Left lung (tissue), 4 donors: ENCODE measurements at regions not wholly inside any gene's neighbourhood (a gene's known extent, or its start where the extent isn't known, plus 50 kb on each side); places are given as distances from the start of the nearest gene placed in this dataset.
A peak's percentile ranks its signal among the peaks of the same experiment; 100 is the strongest.

Experiments used
- ATAC-seq: fragments of 200-7000 bp; cut with Tn5 transposase; one replicate; pipeline ENCODE4 v1.9.1; 2020; ENCODE audit warnings: moderate library complexity
- DNase-seq, 4 donors: peaks; one replicate each; pipeline ENCODE4 v3.0.0-alpha.2; 2013 to 2020
- H3K27ac ChIP-seq, 2 donors: fragments of 200-600 bp; sonication (generic) in 1 of 2; one replicate each; pipeline versions ENCODE4 v1.5.0 to v1.8.0; 2020 to 2021
- H3K27me3 ChIP-seq, 2 donors: fragments of 200-600 bp; sonication (generic) in 1 of 2; one replicate each; pipeline versions ENCODE4 v1.5.0 to v1.8.0; 2020 to 2021
- H3K36me3 ChIP-seq, 2 donors: fragments of 200-600 bp; sonication (generic) in 1 of 2; one replicate each; pipeline versions ENCODE4 v1.5.0 to v1.8.0; 2020 to 2021
- H3K4me1 ChIP-seq, 2 donors: fragments of 200-600 bp; one replicate each; pipeline ENCODE4 v1.8.0; 2021
- H3K4me3 ChIP-seq, 2 donors: fragments of 200-600 bp; sonication (generic) in 1 of 2; one replicate each; pipeline versions ENCODE4 v1.5.0 to v1.8.0; 2020 to 2021; ENCODE audit warnings: mild to moderate bottlenecking in 1 of 2
- H3K9me3 ChIP-seq, 2 donors: fragments of 200-600 bp; sonication (generic) in 1 of 2; one replicate each; pipeline versions ENCODE4 v1.5.0 to v1.8.0; 2020 to 2021
- intact Hi-C, 2 donors: fragments of 100-400 bp; cut with DNase I; formaldehyde crosslinking; loops; one replicate each; pipeline versions ENCODE4 v1.11.2 to v1.14.2; 2022
- TF ChIP-seq, protein P1 (sequence below), 2 donors: fragments of 200-600 bp; sonication (generic) in 1 of 2; IDR thresholded peaks; one replicate each; pipeline versions ENCODE4 v1.5.0 to v1.8.0; 2021; ENCODE audit warnings: antibody characterized with exemption in 2 of 2
- donor health status: DM: no; HTN: yes; CAD: no.
- donor health status: DM: no; HTN: no; CAD: no.

- ATAC-seq (no peak), DNase-seq (no peak)
- intact Hi-C loops, result no loop called here
- no peak overlapping the region for H3K27ac ChIP-seq
- peaks cover 0 to 9% of the 10 kb centered on the region in 2 donors for H3K27me3 ChIP-seq
- H3K4me3 ChIP-seq, result no peak overlapping the region
- no peaks in the 10 kb centered on the region for H3K4me1 ChIP-seq
- H3K36me3 ChIP-seq, result no peaks in the 10 kb centered on the region
- TF ChIP-seq, protein P1, sequence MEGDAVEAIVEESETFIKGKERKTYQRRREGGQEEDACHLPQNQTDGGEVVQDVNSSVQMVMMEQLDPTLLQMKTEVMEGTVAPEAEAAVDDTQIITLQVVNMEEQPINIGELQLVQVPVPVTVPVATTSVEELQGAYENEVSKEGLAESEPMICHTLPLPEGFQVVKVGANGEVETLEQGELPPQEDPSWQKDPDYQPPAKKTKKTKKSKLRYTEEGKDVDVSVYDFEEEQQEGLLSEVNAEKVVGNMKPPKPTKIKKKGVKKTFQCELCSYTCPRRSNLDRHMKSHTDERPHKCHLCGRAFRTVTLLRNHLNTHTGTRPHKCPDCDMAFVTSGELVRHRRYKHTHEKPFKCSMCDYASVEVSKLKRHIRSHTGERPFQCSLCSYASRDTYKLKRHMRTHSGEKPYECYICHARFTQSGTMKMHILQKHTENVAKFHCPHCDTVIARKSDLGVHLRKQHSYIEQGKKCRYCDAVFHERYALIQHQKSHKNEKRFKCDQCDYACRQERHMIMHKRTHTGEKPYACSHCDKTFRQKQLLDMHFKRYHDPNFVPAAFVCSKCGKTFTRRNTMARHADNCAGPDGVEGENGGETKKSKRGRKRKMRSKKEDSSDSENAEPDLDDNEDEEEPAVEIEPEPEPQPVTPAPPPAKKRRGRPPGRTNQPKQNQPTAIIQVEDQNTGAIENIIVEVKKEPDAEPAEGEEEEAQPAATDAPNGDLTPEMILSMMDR (IDR thresholded peaks at IDR 0.05), result no peak
- no peaks in the 10 kb centered on the region for H3K9me3 ChIP-seq
Observed at GRCh38 chr4:111628437-111628836, 516.8 kb upstream of the FAM241A start.

DNA sequence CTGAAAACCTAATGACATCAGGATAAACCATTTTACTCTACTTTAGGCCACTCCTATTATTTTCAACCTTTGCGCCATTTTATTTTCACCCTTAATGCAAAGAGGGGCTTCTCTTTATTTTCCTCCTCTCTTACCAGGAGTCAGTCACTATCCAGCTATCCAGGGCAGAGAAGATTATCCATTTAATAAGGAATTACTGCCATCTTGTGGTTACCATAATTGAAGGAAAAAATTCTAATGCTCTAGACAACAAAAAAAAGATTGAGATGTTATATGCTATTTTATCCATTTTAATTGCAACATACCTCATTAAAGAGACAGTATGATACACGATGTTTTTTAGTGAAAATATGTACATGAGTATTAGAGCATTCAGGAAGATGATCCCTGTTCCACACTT, 514.5 kb upstream of the FAM241A start:
- no peak overlapping the region for H3K4me3 ChIP-seq
- H3K27ac ChIP-seq, result no peak overlapping the region
- H3K4me1 ChIP-seq, result no peaks in the 10 kb centered on the region
- no peaks in the 10 kb centered on the region for H3K9me3 ChIP-seq
- DNase-seq (peak in 1 of 4 donors; percentile 25), ATAC-seq (peak; percentile 46)
- peaks cover 0 to 9% of the 10 kb centered on the region in 2 donors for H3K27me3 ChIP-seq
- TF ChIP-seq, protein P1 (IDR thresholded peaks at IDR 0.05), result no peak
- intact Hi-C loops, result loop anchor here in 1 of 2 donors (5.0 kb wide), 1 partner anchor 998 kb away; no protein-coding TSS in a partner anchor
- H3K36me3 ChIP-seq, result no peaks in the 10 kb centered on the region

- H3K27me3 ChIP-seq, result peaks cover 0 to 9% of the 10 kb centered on the region in 2 donors
- H3K4me3 ChIP-seq, result no peak overlapping the region
- H3K9me3 ChIP-seq, result no peaks in the 10 kb centered on the region
- H3K36me3 ChIP-seq, result no peaks in the 10 kb centered on the region
- DNase-seq, result peak in 1 of 4 donors; percentile 13
- ATAC-seq, result no peak
- H3K4me1 ChIP-seq, result no peaks in the 10 kb centered on the region
- intact Hi-C loops, result loop anchor here in 1 of 2 donors (5.0 kb wide), 1 partner anchor 999 kb away; no protein-coding TSS in a partner anchor
- TF ChIP-seq, protein P1 (IDR thresholded peaks at IDR 0.05), result peak in 1 of 2 donors; percentile 16
- H3K27ac ChIP-seq, result no peak overlapping the region
Observed at GRCh38 chr4:111631215-111631999, 513.8 kb upstream of the FAM241A start.

- intact Hi-C loops, result loop anchor here in 1 of 2 donors (5.0 kb wide), 1 partner anchor 1000 kb away; no protein-coding TSS in a partner anchor
Observed at GRCh38 chr4:111632641-111633151, 512.6 kb upstream of the FAM241A start.

More at GRCh38 chr4:111632641-111633151, 512.6 kb upstream of the FAM241A start:
- Histone ChIP-seq H3K36me3 (no peaks in the 10 kb centered on the region), H3K27me3 (peaks cover 0 to 9% of the 10 kb centered on the region in 2 donors), H3K4me3 (no peak overlapping the region), H3K9me3 (no peaks in the 10 kb centered on the region), H3K27ac (no peak overlapping the region), H3K4me1 (no peaks in the 10 kb centered on the region)
- TF ChIP-seq, protein P1 (IDR thresholded peaks at IDR 0.05), result no peak
- DNase-seq (no peak), ATAC-seq (no peak)
